Endometrial microvascular endothelial cells (primary cell): ENCODE measurements at regions not wholly inside any gene's neighbourhood (a gene's known extent, or its start where the extent isn't known, plus 50 kb on each side); places are given as distances from the start of the nearest gene placed in this dataset.

Source experiments
- in situ Hi-C: cut with HindIII; loops from 2 replicates; pipeline ENCODE4 v1.10.0; 2017; ENCODE audit warnings: low sequenced_read_pairs, low pct_unique_long_range_greater_than_20kb; ENCODE audit errors: inconsistent ontology term

GRCh38 chr7:47032536-47032908 is 549.4 kb downstream of the TNS3 start:
- in situ Hi-C loops: no loop called here

GRCh38 chr7:47031786-47032535 is 550.0 kb downstream of the TNS3 start:
- in situ Hi-C loops: no loop called here

- in situ Hi-C loops: no loop called here
Observed at GRCh38 chr7:47028284-47028683, 553.6 kb downstream of the TNS3 start.

- in situ Hi-C loops: no loop called here
Observed at GRCh38 chr7:47027695-47028240, 554.1 kb downstream of the TNS3 start.

- in situ Hi-C loops: no loop called here
Observed at GRCh38 chr7:47026780-47027361, 555.0 kb downstream of the TNS3 start.

- in situ Hi-C loops: no loop called here
Observed at GRCh38 chr7:47024991-47025390, 556.9 kb downstream of the TNS3 start.

GRCh38 chr7:47008461-47008860 is 573.5 kb downstream of the TNS3 start:
- in situ Hi-C loops: no loop called here

GRCh38 chr7:47007471-47007870 is 574.4 kb downstream of the TNS3 start:
- in situ Hi-C loops: no loop called here

- in situ Hi-C loops: no loop called here
Observed at GRCh38 chr7:47000561-47000960, 581.4 kb downstream of the TNS3 start.

GRCh38 chr7:46999866-47000265 is 582.0 kb downstream of the TNS3 start:
- in situ Hi-C loops: no loop called here

- in situ Hi-C loops: no loop called here
Observed at GRCh38 chr7:46996972-46997371, 584.9 kb downstream of the TNS3 start.

- in situ Hi-C loops: no loop called here
Observed at GRCh38 chr7:46993396-46993795, 588.5 kb downstream of the TNS3 start.

GRCh38 chr7:46990761-46991160 is 591.1 kb downstream of the TNS3 start:
- in situ Hi-C loops: no loop called here

- in situ Hi-C loops: no loop called here
Observed at GRCh38 chr7:46989247-46989646, 592.7 kb downstream of the TNS3 start.

GRCh38 chr7:46982928-46983327 is 599.0 kb downstream of the TNS3 start:
- in situ Hi-C loops: no loop called here

- in situ Hi-C loops: no loop called here
Observed at GRCh38 chr7:46979439-46979838, 602.5 kb downstream of the TNS3 start.

GRCh38 chr7:46975493-46975892 is 606.4 kb downstream of the TNS3 start:
- in situ Hi-C loops: no loop called here

GRCh38 chr7:46972205-46972604 is 609.7 kb downstream of the TNS3 start:
- in situ Hi-C loops: no loop called here

- in situ Hi-C loops: no loop called here
Observed at GRCh38 chr7:46970476-46970875, 611.4 kb downstream of the TNS3 start.

- in situ Hi-C loops: no loop called here
Observed at GRCh38 chr7:46970131-46970430, 611.8 kb downstream of the TNS3 start.
